H1 (cell line): ENCODE measurements at regions not wholly inside any gene's neighbourhood (a gene's known extent, or its start where the extent isn't known, plus 50 kb on each side); places are given as distances from the start of the nearest gene placed in this dataset.

Experiments used
- CTCF ChIA-PET: fragments of 300-600 bp; sonication (Branson Sonifier 250); formaldehyde crosslinking; loops from one replicate; lab custom pipeline; 2021; ENCODE audit not compliant: partially characterized antibody; lab: Charles Lee
- POLR2A ChIA-PET: fragments of 300-600 bp; sonication (Branson Sonifier 250); formaldehyde crosslinking; loops from one replicate; lab custom pipeline; 2021; ENCODE audit warnings: inconsistent platforms; ENCODE audit not compliant: partially characterized antibody; lab: Charles Lee
- DNase-seq, 2 experiments: peaks; one replicate each; pipeline versions ENCODE4 v3.0.0 to v3.0.0-alpha.2; 2010 to 2022; ENCODE audit warnings: low spot score in 2 of 2, low read depth in 1 of 2, mixed read lengths in 1 of 2
- FAIRE-seq: peaks from 2 replicates; lab custom pipeline; 2011; peaks lifted over from hg19 to GRCh38; lab: Jason Lieb, UNC
- H2AFZ ChIP-seq: 2 replicates; pipeline ENCODE4 v1.8.1; 2012; ENCODE audit warnings: low read length, inconsistent platforms
- H2AK5ac ChIP-seq: 2 replicates; pipeline ENCODE4 v1.6.1; 2013; ENCODE audit warnings: low read depth, low read length
- H2BK120ac ChIP-seq: replicated peaks from 2 replicates; pipeline ENCODE3; 2013; ENCODE audit warnings: low read depth, low read length, inconsistent platforms
- H2BK12ac ChIP-seq: 2 replicates; pipeline ENCODE4 v1.6.1; 2013; ENCODE audit warnings: low read depth, low read length
- H2BK15ac ChIP-seq: 2 replicates; pipeline ENCODE4 v1.6.1; 2013; ENCODE audit warnings: low read length
- H2BK20ac ChIP-seq: 2 replicates; pipeline ENCODE4 v1.6.1; 2013; ENCODE audit warnings: low read length
- H2BK5ac ChIP-seq: 2 replicates; pipeline ENCODE4 v1.6.1; 2013; ENCODE audit warnings: low read depth, low read length
- H3K14ac ChIP-seq: 2 replicates; pipeline ENCODE4 v1.6.1; 2013; ENCODE audit warnings: inconsistent platforms; ENCODE audit not compliant: insufficient read length
- H3K18ac ChIP-seq: 2 replicates; pipeline ENCODE4 v1.6.1; 2013; ENCODE audit warnings: low read length; ENCODE audit errors: extremely low read depth
- H3K23ac ChIP-seq: 2 replicates; pipeline ENCODE4 v1.6.1; 2013; ENCODE audit warnings: inconsistent platforms; ENCODE audit not compliant: insufficient read length
- H3K23me2 ChIP-seq: 2 replicates; pipeline ENCODE4 v1.6.1; 2013; ENCODE audit warnings: low read depth, low read length
- H3K27ac ChIP-seq: 2 replicates; pipeline ENCODE4 v1.6.1; 2011; ENCODE audit warnings: low read depth, low read length, inconsistent platforms
- H3K27me3 ChIP-seq, 4 experiments: replicated peaks in 1 of 4; 1 replicate in 1 of 4; 2 replicates in 3 of 4; pipeline versions ENCODE4 v1.6.1 to v1.8.1; 2011 to 2013; ENCODE audit warnings: low read length in 3 of 4, mild to moderate bottlenecking in 3 of 4, inconsistent platforms in 2 of 4, mixed read lengths in 2 of 4, moderate library complexity in 1 of 4; ENCODE audit not compliant: control insufficient read depth in 3 of 4, insufficient read depth in 3 of 4; ENCODE audit errors: extremely low read depth in 1 of 4
- H3K36me3 ChIP-seq, 4 experiments: 2 replicates each; pipeline versions ENCODE4 v1.6.1 to v1.8.1; 2011 to 2013; ENCODE audit warnings: mild to moderate bottlenecking in 4 of 4, low read length in 3 of 4, moderate library complexity in 2 of 4, control low read depth in 1 of 4, inconsistent platforms in 1 of 4; ENCODE audit not compliant: insufficient read depth in 4 of 4, control insufficient read depth in 2 of 4
- H3K4ac ChIP-seq: replicated peaks from 2 replicates; pipeline ENCODE3; 2013; ENCODE audit warnings: low read length, low read depth, mixed read lengths, inconsistent platforms; ENCODE audit not compliant: insufficient read length
- H3K4me1 ChIP-seq, 4 experiments: replicated peaks in 1 of 4; 1 replicate in 1 of 4; 2 replicates in 3 of 4; pipeline versions ENCODE4 v1.6.1 to v1.8.1; 2011 to 2013; ENCODE audit warnings: low read length in 3 of 4, inconsistent platforms in 2 of 4, mixed read lengths in 1 of 4; ENCODE audit not compliant: insufficient read depth in 4 of 4, control insufficient read depth in 3 of 4
- H3K4me2 ChIP-seq, 2 experiments: 2 replicates each; pipeline versions ENCODE4 v1.6.1 to v1.8.1; 2011 to 2013; ENCODE audit warnings: low read depth in 2 of 2, low read length in 2 of 2, control low read depth in 1 of 2, inconsistent platforms in 1 of 2, mild to moderate bottlenecking in 1 of 2; ENCODE audit not compliant: insufficient read depth in 1 of 2
- H3K4me3 ChIP-seq, 4 experiments: fragments of 200-600, 300-600 bp in 1 of 4; sonication (generic), shearing (Covaris generic), sonication (Bioruptor Twin) in 1 of 4; 2 replicates each; pipeline versions ENCODE4 v1.5.1 to v1.8.1; 2011 to 2016; ENCODE audit warnings: low read length in 4 of 4, low read depth in 3 of 4, control low read depth in 2 of 4, inconsistent platforms in 2 of 4, mild to moderate bottlenecking in 2 of 4, mixed read lengths in 1 of 4, moderate library complexity in 1 of 4; ENCODE audit not compliant: insufficient read depth in 2 of 4; ENCODE audit errors: extremely low read depth in 1 of 4
- H3K56ac ChIP-seq: replicated peaks from 2 replicates; pipeline ENCODE3; 2013; ENCODE audit warnings: low read depth, mild to moderate bottlenecking, mixed read lengths, low read length, inconsistent platforms; ENCODE audit not compliant: insufficient read length
- H3K79me1 ChIP-seq: 2 replicates; pipeline ENCODE4 v1.6.1; 2013; ENCODE audit warnings: low read depth, low read length, control low read depth
- H3K79me2 ChIP-seq, 2 experiments: 2 replicates each; pipeline versions ENCODE4 v1.6.1 to v1.8.1; 2012 to 2013; ENCODE audit warnings: low read length in 2 of 2, mild to moderate bottlenecking in 2 of 2, inconsistent platforms in 1 of 2; ENCODE audit not compliant: insufficient read depth in 2 of 2, control insufficient read depth in 1 of 2
- H3K9ac ChIP-seq, 4 experiments: replicated peaks in 1 of 4; 1 replicate in 1 of 4; 2 replicates in 3 of 4; pipeline versions ENCODE4 v1.6.1 to v1.8.1; 2011 to 2013; ENCODE audit warnings: low read depth in 3 of 4, low read length in 3 of 4, control low read depth in 2 of 4, mild to moderate bottlenecking in 2 of 4, moderate library complexity in 2 of 4, inconsistent platforms in 1 of 4; ENCODE audit errors: extremely low read depth in 1 of 4
- H3K9me3 ChIP-seq, 2 experiments: 2 replicates each; pipeline versions ENCODE4 v1.6.1 to v1.8.1; 2012 to 2013; ENCODE audit warnings: mild to moderate bottlenecking in 2 of 2, moderate library complexity in 2 of 2, control low read depth in 1 of 2, inconsistent platforms in 1 of 2, low read depth in 1 of 2, low read length in 1 of 2, mixed read lengths in 1 of 2; ENCODE audit not compliant: insufficient read depth in 2 of 2
- H4K20me1 ChIP-seq, 2 experiments: replicated peaks in 1 of 2; 2 replicates each; pipeline versions ENCODE3 to v1.8.1; 2011 to 2013; ENCODE audit warnings: inconsistent platforms in 2 of 2, low read length in 2 of 2, mild to moderate bottlenecking in 1 of 2; ENCODE audit not compliant: insufficient read depth in 2 of 2, control insufficient read depth in 1 of 2
- H4K5ac ChIP-seq: 2 replicates; pipeline ENCODE4 v1.6.1; 2013; ENCODE audit warnings: low read length, low read depth, mixed read lengths, inconsistent platforms; ENCODE audit not compliant: insufficient read length
- H4K8ac ChIP-seq: 2 replicates; pipeline ENCODE4 v1.8.0; 2013; ENCODE audit warnings: mild to moderate bottlenecking, moderate library complexity, low read length, inconsistent platforms; ENCODE audit not compliant: insufficient read depth; ENCODE audit errors: extremely low read depth
- H4K91ac ChIP-seq: replicated peaks from 2 replicates; pipeline ENCODE3; 2013; ENCODE audit warnings: low read length, mixed read lengths, inconsistent platforms; ENCODE audit not compliant: insufficient read length
- BACH1 ChIP-seq: IDR thresholded peaks from 2 replicates; pipeline ENCODE4 v1.6.1; 2012; ENCODE audit warnings: low read length, improper control_type of control experiment
- MAFK ChIP-seq: IDR thresholded peaks from 2 replicates; pipeline ENCODE4 v1.6.1; 2012; ENCODE audit warnings: low read depth, mild to moderate bottlenecking, improper control_type of control experiment, low read length
- TAF7 ChIP-seq: optimal IDR thresholded peaks from 2 replicates; pipeline ENCODE3; 2011; ENCODE audit warnings: low read depth, mild to moderate bottlenecking, inconsistent platforms, low read length, moderate library complexity, borderline replicate concordance
- WGBS, 2 experiments: shearing (Covaris generic) in 1 of 2; methylation state at CpG; one replicate each; pipeline versions ENCODE4 v1.1.6 to v1.1.7; 2013 to 2015; ENCODE audit warnings: low lambda C conversion rate in 2 of 2, mixed read lengths in 2 of 2, inconsistent platforms in 1 of 2, low coverage in 1 of 2, missing lambda C conversion rate in 1 of 2; ENCODE audit not compliant: insufficient replicate concordance in 2 of 2, insufficient coverage in 1 of 2, insufficient read length in 1 of 2; ENCODE audit errors: extremely low coverage in 1 of 2, missing lambda C conversion rate in 1 of 2; 5-methylcytosine and 5-hydroxymethylcytosine counted together

GRCh38 chr9:74407166-74407565 lies 90.0 kb upstream of the RORB start:
- Histone ChIP-seq H4K91ac (no peak overlapping the region), H3K79me1 (no peaks in the 10 kb centered on the region), H3K23ac (no peak overlapping the region), H3K27ac (no peak overlapping the region), H3K4me1 (no peaks in the 10 kb centered on the region), H3K4me2 (no peak overlapping the region), H3K79me2 (no peaks in the 10 kb centered on the region), H3K36me3 (no peaks in the 10 kb centered on the region), H3K4me3 (no peak overlapping the region), H3K9ac (no peak overlapping the region), H2BK120ac (no peak overlapping the region), H3K14ac (no peak overlapping the region), H4K8ac (no peak overlapping the region), H2AFZ (no peak overlapping the region), H2BK5ac (no peak overlapping the region), H3K56ac (no peak overlapping the region), H3K23me2 (no peaks in the 10 kb centered on the region)
- 96% methylated on average over 3 of the region's 3 CpGs; no CpG with 5 or more reads in 1 of the 2 experiments for WGBS, 2 experiments
- ChIA-PET POLR2A (no interaction called here), CTCF (interaction anchor here (0.6 kb wide), 1 partner anchor 1636 kb away, joined by 3 read pairs; no protein-coding TSS in a partner anchor)
- FAIRE-seq: no peak
- TF ChIP-seq TAF7 (no peak), MAFK (peak; percentile 72; the same call in 1 of the 2 replicates), BACH1 (no peak)
- TF ChIP-seq, all 59 proteins: peak for 1
- no peak overlapping the region for H2BK12ac ChIP-seq
- no peak for DNase-seq
- no peak overlapping the region for H2BK20ac ChIP-seq
- H4K20me1 ChIP-seq: no peaks in the 10 kb centered on the region
- no peak overlapping the region for H2BK15ac ChIP-seq
- H3K4ac ChIP-seq: no peak overlapping the region
- no peak overlapping the region for H3K18ac ChIP-seq
- no peak overlapping the region for H2AK5ac ChIP-seq
- H3K27me3 ChIP-seq: no peaks in the 10 kb centered on the region
- H3K9me3 ChIP-seq: no peaks in the 10 kb centered on the region; a peak in 2 of 4 replicates
- H4K5ac ChIP-seq: no peak overlapping the region
